ENCODE measurements at regions not wholly inside any gene's neighbourhood (a gene's known extent, or its start where the extent isn't known, plus 50 kb on each side); places are given as distances from the start of the nearest gene placed in this dataset.

GRCh38 chrX:42533761-42534160 lies 244.2 kb downstream of the PPP1R2C start:
- no peaks in the 10 kb centered on the region for H3K27me3 ChIP-seq (ENCODE audit: low read depth)
- H3K4me3 ChIP-seq: no peak overlapping the region
- DNase-seq (ENCODE audit: low spot score in 2 of 2): no peak
- no peaks in the 10 kb centered on the region for H3K9me3 ChIP-seq
- in situ Hi-C loops (cut with MboI; ENCODE audit: low sequenced_read_pairs): no loop called here
- no peaks in the 10 kb centered on the region for H3K36me3 ChIP-seq (replicated peaks)
- no peaks in the 10 kb centered on the region for H3K4me1 ChIP-seq

- no peaks in the 10 kb centered on the region for H3K36me3 ChIP-seq (replicated peaks)
- in situ Hi-C loops (cut with MboI; ENCODE audit: low sequenced_read_pairs): no loop called here
- no peaks in the 10 kb centered on the region for H3K9me3 ChIP-seq
- no peaks in the 10 kb centered on the region for H3K27me3 ChIP-seq (ENCODE audit: low read depth)
- H3K4me1 ChIP-seq: no peaks in the 10 kb centered on the region
- no peak for DNase-seq (ENCODE audit: low spot score in 2 of 2)
- H3K4me3 ChIP-seq: no peak overlapping the region
These were observed 246.5 kb downstream of the PPP1R2C start for GRCh38 chrX:42531441-42531840.

- no peaks in the 10 kb centered on the region for H3K27me3 ChIP-seq (ENCODE audit: low read depth)
- H3K9me3 ChIP-seq: no peaks in the 10 kb centered on the region
- DNase-seq (ENCODE audit: low spot score in 2 of 2): no peak
- H3K36me3 ChIP-seq (replicated peaks): no peaks in the 10 kb centered on the region
- in situ Hi-C loops (cut with MboI; ENCODE audit: low sequenced_read_pairs): no loop called here
- no peak overlapping the region for H3K4me3 ChIP-seq
- H3K4me1 ChIP-seq: no peaks in the 10 kb centered on the region
These were observed 247.9 kb downstream of the PPP1R2C start for GRCh38 chrX:42530027-42530426.

- no peak overlapping the region for H3K4me3 ChIP-seq
- H3K27me3 ChIP-seq (ENCODE audit: low read depth): no peaks in the 10 kb centered on the region
- H3K4me1 ChIP-seq: no peaks in the 10 kb centered on the region
- in situ Hi-C loops (cut with MboI; ENCODE audit: low sequenced_read_pairs): no loop called here
- H3K9me3 ChIP-seq: no peaks in the 10 kb centered on the region
- H3K36me3 ChIP-seq (replicated peaks): no peaks in the 10 kb centered on the region
- DNase-seq (ENCODE audit: low spot score in 2 of 2): no peak
These were observed 253.6 kb downstream of the PPP1R2C start for GRCh38 chrX:42524379-42524778.

DNA sequence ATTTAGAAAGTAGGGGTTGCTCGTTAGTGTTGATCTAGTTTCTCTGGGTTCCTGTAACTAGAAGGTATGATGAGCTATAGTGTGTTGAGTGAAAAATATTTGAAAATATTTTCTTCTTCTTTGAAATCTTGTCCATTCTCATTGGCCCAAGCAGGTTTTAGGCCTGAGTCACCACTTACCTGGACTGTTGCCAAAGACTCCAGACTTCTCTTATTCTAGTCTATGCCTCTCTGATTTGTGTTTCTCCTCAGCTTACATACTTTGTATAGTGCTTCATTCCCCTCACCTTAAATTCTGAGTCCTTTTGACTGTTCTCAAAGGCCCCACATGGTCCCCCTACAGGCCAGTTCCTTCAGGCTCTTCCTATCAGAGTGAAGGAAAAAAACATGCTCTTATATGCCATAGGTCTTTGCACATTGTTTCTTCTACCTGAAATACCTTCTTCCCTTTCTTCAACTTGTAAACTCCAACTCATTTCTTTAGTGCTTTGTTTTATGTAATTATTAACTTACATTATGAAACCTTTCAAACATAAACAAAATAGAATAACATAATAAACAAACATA lies 258.2 kb downstream of the PPP1R2C start:
- H3K36me3 ChIP-seq (replicated peaks): no peaks in the 10 kb centered on the region
- DNase-seq (ENCODE audit: low spot score in 2 of 2): no peak
- H3K4me1 ChIP-seq: no peaks in the 10 kb centered on the region
- H3K27me3 ChIP-seq (ENCODE audit: low read depth): no peaks in the 10 kb centered on the region
- in situ Hi-C loops (cut with MboI; ENCODE audit: low sequenced_read_pairs): no loop called here
- H3K4me3 ChIP-seq: no peak overlapping the region
- H3K9me3 ChIP-seq: no peaks in the 10 kb centered on the region

- no peaks in the 10 kb centered on the region for H3K27me3 ChIP-seq (ENCODE audit: low read depth)
- no peaks in the 10 kb centered on the region for H3K9me3 ChIP-seq
- in situ Hi-C loops (cut with MboI; ENCODE audit: low sequenced_read_pairs): no loop called here
- no peak for DNase-seq (ENCODE audit: low spot score in 2 of 2)
- no peak overlapping the region for H3K4me3 ChIP-seq
- no peaks in the 10 kb centered on the region for H3K36me3 ChIP-seq (replicated peaks)
- no peaks in the 10 kb centered on the region for H3K4me1 ChIP-seq
These were observed 262.0 kb downstream of the PPP1R2C start for GRCh38 chrX:42515939-42516338.

GRCh38 chrX:42505016-42505415 lies 272.9 kb downstream of the PPP1R2C start:
- Histone ChIP-seq H3K9me3 (no peaks in the 10 kb centered on the region), H3K4me3 (no peak overlapping the region), H3K36me3 (replicated peaks) (no peaks in the 10 kb centered on the region), H3K4me1 (peaks cover 7% of the 10 kb centered on the region; the same call in 1 of the 2 replicates), H3K27me3 (ENCODE audit: low read depth) (no peaks in the 10 kb centered on the region)
- DNase-seq (ENCODE audit: low spot score in 2 of 2): peak; percentile 69 to 86
- in situ Hi-C loops (cut with MboI; ENCODE audit: low sequenced_read_pairs): no loop called here

- DNase-seq (ENCODE audit: low spot score in 2 of 2): no peak
- H3K36me3 ChIP-seq (replicated peaks): no peaks in the 10 kb centered on the region
- H3K27me3 ChIP-seq (ENCODE audit: low read depth): no peaks in the 10 kb centered on the region
- no peak overlapping the region for H3K4me3 ChIP-seq
- H3K4me1 ChIP-seq: peaks cover under 1% of the 10 kb centered on the region; the same call in 1 of the 2 replicates
- in situ Hi-C loops (cut with MboI; ENCODE audit: low sequenced_read_pairs): no loop called here
- no peaks in the 10 kb centered on the region for H3K9me3 ChIP-seq
These were observed 278.3 kb downstream of the PPP1R2C start for GRCh38 chrX:42499620-42500019.

GRCh38 chrX:42497356-42497755 lies 280.6 kb downstream of the PPP1R2C start:
- Histone ChIP-seq H3K4me3 (no peak overlapping the region), H3K9me3 (no peaks in the 10 kb centered on the region), H3K4me1 (no peaks in the 10 kb centered on the region), H3K36me3 (replicated peaks) (no peaks in the 10 kb centered on the region), H3K27me3 (ENCODE audit: low read depth) (no peaks in the 10 kb centered on the region)
- in situ Hi-C loops (cut with MboI; ENCODE audit: low sequenced_read_pairs): no loop called here
- no peak for DNase-seq (ENCODE audit: low spot score in 2 of 2)

GRCh38 chrX:42496239-42496638 lies 281.7 kb downstream of the PPP1R2C start:
- H3K4me3 ChIP-seq: no peak overlapping the region
- no peaks in the 10 kb centered on the region for H3K4me1 ChIP-seq
- in situ Hi-C loops (cut with MboI; ENCODE audit: low sequenced_read_pairs): no loop called here
- no peaks in the 10 kb centered on the region for H3K27me3 ChIP-seq (ENCODE audit: low read depth)
- H3K36me3 ChIP-seq (replicated peaks): no peaks in the 10 kb centered on the region
- no peaks in the 10 kb centered on the region for H3K9me3 ChIP-seq
- no peak for DNase-seq (ENCODE audit: low spot score in 2 of 2)

DNA sequence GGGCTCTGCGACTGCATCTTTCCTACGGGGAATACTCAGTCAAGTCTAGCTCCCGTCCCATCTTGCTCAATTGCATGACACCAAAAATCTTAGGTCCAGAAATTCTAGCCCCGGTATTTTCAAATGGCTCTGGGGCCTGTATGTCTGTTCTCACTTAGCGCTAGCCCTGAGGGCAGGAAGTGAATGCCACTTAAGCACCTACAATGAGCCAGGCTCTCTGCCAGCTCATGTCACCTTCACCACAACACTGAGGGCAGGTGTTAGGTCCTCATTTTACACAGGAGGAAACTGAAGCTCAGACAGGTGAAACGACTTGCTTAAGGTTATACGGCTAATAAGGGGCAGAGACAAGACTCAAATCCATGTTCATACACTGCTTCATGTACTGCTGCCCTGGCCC lies 282.8 kb downstream of the PPP1R2C start:
- H3K4me1 ChIP-seq: no peaks in the 10 kb centered on the region
- H3K27me3 ChIP-seq (ENCODE audit: low read depth): no peaks in the 10 kb centered on the region
- no peak overlapping the region for H3K4me3 ChIP-seq
- H3K9me3 ChIP-seq: no peaks in the 10 kb centered on the region
- DNase-seq (ENCODE audit: low spot score in 2 of 2): no peak
- in situ Hi-C loops (cut with MboI; ENCODE audit: low sequenced_read_pairs): no loop called here
- no peaks in the 10 kb centered on the region for H3K36me3 ChIP-seq (replicated peaks)

DNA sequence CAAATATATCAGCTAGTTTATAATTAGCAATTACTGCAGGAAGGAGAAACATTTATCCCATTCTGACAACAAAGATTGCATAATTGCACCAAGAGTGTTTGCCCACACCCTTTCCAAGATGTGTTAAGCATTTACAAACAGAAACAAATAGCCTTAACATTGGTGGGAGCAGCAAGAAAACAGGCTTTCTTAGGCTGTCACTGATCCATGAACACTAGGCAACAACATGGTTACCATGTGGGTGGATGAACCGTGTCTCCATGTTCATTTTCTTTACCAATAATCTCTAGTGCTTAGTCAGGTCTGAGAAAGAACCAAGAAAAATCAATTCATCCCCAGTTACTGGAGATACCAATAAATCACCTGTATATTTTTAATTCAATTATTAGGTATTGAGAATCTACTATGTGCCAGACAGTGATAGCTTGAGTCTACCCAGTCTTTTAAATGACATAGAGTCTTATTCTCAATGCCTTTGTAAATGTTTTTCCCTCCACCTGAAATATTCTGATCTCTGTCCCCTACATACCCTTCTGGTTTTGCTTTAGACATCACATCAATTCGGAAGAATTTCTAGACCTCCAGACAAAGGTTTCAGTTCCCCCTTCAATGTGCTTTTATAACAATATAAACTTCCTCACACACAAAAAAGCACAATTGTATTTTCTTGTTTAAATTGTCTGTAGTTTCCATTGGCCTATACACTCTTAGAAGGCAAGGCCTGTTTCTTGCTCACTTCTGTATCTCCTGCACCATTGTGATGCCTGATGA lies 286.6 kb downstream of the PPP1R2C start:
- in situ Hi-C loops (cut with MboI; ENCODE audit: low sequenced_read_pairs): no loop called here
- no peaks in the 10 kb centered on the region for H3K9me3 ChIP-seq
- no peaks in the 10 kb centered on the region for H3K4me1 ChIP-seq
- DNase-seq (ENCODE audit: low spot score in 2 of 2): no peak
- H3K27me3 ChIP-seq (ENCODE audit: low read depth): no peaks in the 10 kb centered on the region
- no peaks in the 10 kb centered on the region for H3K36me3 ChIP-seq (replicated peaks)
- H3K4me3 ChIP-seq: no peak overlapping the region

DNA sequence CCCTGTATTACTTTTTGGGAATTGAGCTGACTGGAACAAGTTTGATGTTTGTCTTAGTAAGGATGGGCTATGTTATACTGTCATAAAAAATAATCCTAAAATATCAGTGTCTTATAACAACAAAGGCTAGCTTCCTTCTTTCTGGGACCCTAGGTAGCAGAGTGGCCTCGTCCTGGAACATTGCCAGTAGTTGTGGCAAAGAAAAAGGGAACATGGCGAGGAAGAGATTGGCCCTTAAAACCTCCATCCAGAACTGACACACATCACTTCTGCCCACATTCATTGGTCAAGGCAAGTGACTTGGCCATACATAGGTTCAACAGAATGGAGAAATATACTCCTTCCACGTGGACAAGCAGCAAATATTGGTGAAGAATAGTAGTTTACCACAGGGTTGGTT lies 287.9 kb downstream of the PPP1R2C start:
- Histone ChIP-seq H3K9me3 (no peaks in the 10 kb centered on the region), H3K4me1 (no peaks in the 10 kb centered on the region), H3K4me3 (no peak overlapping the region), H3K27me3 (ENCODE audit: low read depth) (no peaks in the 10 kb centered on the region), H3K36me3 (replicated peaks) (no peaks in the 10 kb centered on the region)
- in situ Hi-C loops (cut with MboI; ENCODE audit: low sequenced_read_pairs): no loop called here
- no peak for DNase-seq (ENCODE audit: low spot score in 2 of 2)

DNA sequence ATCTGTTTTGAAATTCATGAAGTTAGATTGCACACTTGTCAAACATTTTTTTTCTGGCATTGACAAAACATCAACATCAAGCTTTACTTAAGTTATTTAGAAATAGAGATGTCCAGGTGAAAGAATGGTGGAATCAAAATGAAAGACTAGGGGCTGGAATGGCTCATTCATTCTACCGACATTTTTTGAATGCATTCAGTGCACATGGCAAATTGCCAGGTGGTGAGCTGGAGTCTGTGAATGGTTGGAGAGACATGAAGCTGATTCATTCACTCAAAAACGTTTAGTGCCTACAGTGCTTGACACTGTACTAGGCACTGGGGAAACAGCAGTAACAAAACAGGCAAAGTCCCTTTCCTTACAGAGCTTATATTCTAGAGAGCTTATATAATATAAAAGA lies 292.4 kb downstream of the PPP1R2C start:
- no peaks in the 10 kb centered on the region for H3K36me3 ChIP-seq (replicated peaks)
- H3K4me1 ChIP-seq: no peaks in the 10 kb centered on the region
- H3K4me3 ChIP-seq: no peak overlapping the region
- no peaks in the 10 kb centered on the region for H3K27me3 ChIP-seq (ENCODE audit: low read depth)
- no peaks in the 10 kb centered on the region for H3K9me3 ChIP-seq
- in situ Hi-C loops (cut with MboI; ENCODE audit: low sequenced_read_pairs): no loop called here
- DNase-seq (ENCODE audit: low spot score in 2 of 2): no peak

- Histone ChIP-seq H3K9me3 (no peaks in the 10 kb centered on the region), H3K36me3 (replicated peaks) (no peaks in the 10 kb centered on the region), H3K4me3 (no peak overlapping the region), H3K4me1 (no peaks in the 10 kb centered on the region), H3K27me3 (ENCODE audit: low read depth) (no peaks in the 10 kb centered on the region)
- in situ Hi-C loops (cut with MboI; ENCODE audit: low sequenced_read_pairs): no loop called here
- DNase-seq (ENCODE audit: low spot score in 2 of 2): no peak
These were observed 293.7 kb downstream of the PPP1R2C start for GRCh38 chrX:42484233-42484632.

Data from HAP-1 (cell line).